Erythroblast (primary cell): ENCODE measurements at regions not wholly inside any gene's neighbourhood (a gene's known extent, or its start where the extent isn't known, plus 50 kb on each side); places are given as distances from the start of the nearest gene placed in this dataset.

Experiments
- GATA1 ChIP-seq: IDR thresholded peaks from 2 replicates; pipeline ENCODE4 v1.6.1; 2011; ENCODE audit warnings: low read depth, mild to moderate bottlenecking, control low read depth, low read length, moderate library complexity
- POLR2A ChIP-seq: IDR thresholded peaks from 2 replicates; pipeline ENCODE4 v1.6.1; 2011; ENCODE audit warnings: mild to moderate bottlenecking, low read length

DNA sequence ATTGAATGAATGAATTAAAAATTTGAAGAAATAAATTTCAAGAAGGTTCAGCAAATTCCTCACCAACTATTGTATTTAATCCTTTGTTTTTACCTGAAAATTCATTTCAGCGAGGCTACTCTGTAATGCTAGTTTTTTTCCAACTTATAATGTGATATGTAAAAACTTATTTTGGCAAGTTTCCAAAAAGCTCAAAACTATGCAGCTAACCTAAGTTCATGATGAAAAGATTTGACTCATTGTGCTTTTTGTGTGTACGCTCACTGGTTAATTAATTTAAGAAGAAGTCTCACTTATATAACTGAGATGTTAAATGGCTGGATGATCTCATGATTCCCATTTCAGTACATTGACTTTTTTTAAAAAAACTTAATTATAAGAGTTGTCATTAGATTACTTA, 196.0 kb upstream of the SAMSN1 start:
- TF ChIP-seq POLR2A, result no peak
- no peak for TF ChIP-seq GATA1
